ENCODE measurements at regions not wholly inside any gene's neighbourhood (a gene's known extent, or its start where the extent isn't known, plus 50 kb on each side); places are given as distances from the start of the nearest gene placed in this dataset.

- 88 to 89% methylated on average over 3 of the region's 3 CpGs for WGBS, 2 donors
- intact Hi-C loops (cut with DNase I), result no loop called here
- no peaks in the 10 kb centered on the region for H3K4me1 ChIP-seq (ENCODE audit: control insufficient read depth in 1 of 2, insufficient read depth in 2 of 2, low read length in 2 of 2)
- no peaks in the 10 kb centered on the region for H3K27me3 ChIP-seq (ENCODE audit: control insufficient read depth in 1 of 2, insufficient read depth in 2 of 2, low read length in 1 of 2)
- no peak for ATAC-seq (ENCODE audit: low FRiP score)
- no peak for DNase-seq
- H3K36me3 ChIP-seq (ENCODE audit: control insufficient read depth in 1 of 2, insufficient read depth in 2 of 2, low read length in 1 of 2), result no peaks in the 10 kb centered on the region
- no peak overlapping the region for H3K4me3 ChIP-seq (ENCODE audit: low read length in 2 of 2)
- H3K27ac ChIP-seq (ENCODE audit: low read depth in 1 of 2, low read length in 2 of 2), result no peak overlapping the region
- H3K9me3 ChIP-seq (ENCODE audit: control insufficient read depth, low read length), result no peaks in the 10 kb centered on the region
Measured at GRCh38 chr12:83660727-83661358, 974.1 kb downstream of the TMTC2 start.

- WGBS, 2 donors, result 75 to 89% methylated on average over 2 of the region's 2 CpGs
- no peak for ATAC-seq (ENCODE audit: low FRiP score)
- no peak for DNase-seq
- H3K4me3 ChIP-seq (ENCODE audit: low read length in 2 of 2), result no peak overlapping the region
- no peaks in the 10 kb centered on the region for H3K36me3 ChIP-seq (ENCODE audit: control insufficient read depth in 1 of 2, insufficient read depth in 2 of 2, low read length in 1 of 2)
- intact Hi-C loops (cut with DNase I), result no loop called here
- no peaks in the 10 kb centered on the region for H3K27me3 ChIP-seq (ENCODE audit: control insufficient read depth in 1 of 2, insufficient read depth in 2 of 2, low read length in 1 of 2)
- H3K27ac ChIP-seq (ENCODE audit: low read depth in 1 of 2, low read length in 2 of 2), result no peak overlapping the region
- no peaks in the 10 kb centered on the region for H3K9me3 ChIP-seq (ENCODE audit: control insufficient read depth, low read length)
- H3K4me1 ChIP-seq (ENCODE audit: control insufficient read depth in 1 of 2, insufficient read depth in 2 of 2, low read length in 2 of 2), result no peaks in the 10 kb centered on the region
Measured at GRCh38 chr12:83659321-83659720, 972.6 kb downstream of the TMTC2 start.

GRCh38 chr12:83656004-83656403, 969.3 kb downstream of the TMTC2 start:
- no peaks in the 10 kb centered on the region for H3K36me3 ChIP-seq (ENCODE audit: control insufficient read depth in 1 of 2, insufficient read depth in 2 of 2, low read length in 1 of 2)
- no peak for ATAC-seq (ENCODE audit: low FRiP score)

GRCh38 chr12:83642205-83642604, 955.5 kb downstream of the TMTC2 start:
- Histone ChIP-seq H3K27me3 (ENCODE audit: control insufficient read depth in 1 of 2, insufficient read depth in 2 of 2, low read length in 1 of 2) (no peaks in the 10 kb centered on the region), H3K36me3 (ENCODE audit: control insufficient read depth in 1 of 2, insufficient read depth in 2 of 2, low read length in 1 of 2) (no peaks in the 10 kb centered on the region), H3K4me3 (ENCODE audit: low read length in 2 of 2) (no peak overlapping the region), H3K4me1 (ENCODE audit: control insufficient read depth in 1 of 2, insufficient read depth in 2 of 2, low read length in 2 of 2) (no peaks in the 10 kb centered on the region), H3K27ac (ENCODE audit: low read depth in 1 of 2, low read length in 2 of 2) (no peak overlapping the region), H3K9me3 (ENCODE audit: control insufficient read depth, low read length) (no peaks in the 10 kb centered on the region)
- 90 to 94% methylated on average over 3 of the region's 3 CpGs for WGBS, 2 donors
- ATAC-seq (ENCODE audit: low FRiP score) (no peak), DNase-seq (no peak)
- intact Hi-C loops (cut with DNase I), result no loop called here

More at GRCh38 chr12:83656004-83656403, 969.3 kb downstream of the TMTC2 start:
- Histone ChIP-seq H3K4me3 (ENCODE audit: low read length in 2 of 2) (no peak overlapping the region), H3K27ac (ENCODE audit: low read depth in 1 of 2, low read length in 2 of 2) (no peak overlapping the region), H3K27me3 (ENCODE audit: control insufficient read depth in 1 of 2, insufficient read depth in 2 of 2, low read length in 1 of 2) (no peaks in the 10 kb centered on the region), H3K4me1 (ENCODE audit: control insufficient read depth in 1 of 2, insufficient read depth in 2 of 2, low read length in 2 of 2) (no peaks in the 10 kb centered on the region), H3K9me3 (ENCODE audit: control insufficient read depth, low read length) (no peaks in the 10 kb centered on the region)
- 55 to 57% methylated on average over 2 of the region's 2 CpGs for WGBS, 2 donors
- no peak for DNase-seq
- intact Hi-C loops (cut with DNase I), result no loop called here

GRCh38 chr12:83641789-83642188, 955.1 kb downstream of the TMTC2 start:
- ATAC-seq (ENCODE audit: low FRiP score) (no peak), DNase-seq (no peak)
- H3K36me3 ChIP-seq (ENCODE audit: control insufficient read depth in 1 of 2, insufficient read depth in 2 of 2, low read length in 1 of 2), result no peaks in the 10 kb centered on the region
- no peaks in the 10 kb centered on the region for H3K27me3 ChIP-seq (ENCODE audit: control insufficient read depth in 1 of 2, insufficient read depth in 2 of 2, low read length in 1 of 2)
- H3K27ac ChIP-seq (ENCODE audit: low read depth in 1 of 2, low read length in 2 of 2), result no peak overlapping the region
- no peaks in the 10 kb centered on the region for H3K4me1 ChIP-seq (ENCODE audit: control insufficient read depth in 1 of 2, insufficient read depth in 2 of 2, low read length in 2 of 2)
- WGBS, 2 donors, result 96 to 98% methylated on average over 3 of the region's 3 CpGs
- no peaks in the 10 kb centered on the region for H3K9me3 ChIP-seq (ENCODE audit: control insufficient read depth, low read length)
- no peak overlapping the region for H3K4me3 ChIP-seq (ENCODE audit: low read length in 2 of 2)
- intact Hi-C loops (cut with DNase I), result no loop called here

- no peaks in the 10 kb centered on the region for H3K9me3 ChIP-seq (ENCODE audit: control insufficient read depth, low read length)
- H3K4me3 ChIP-seq (ENCODE audit: low read length in 2 of 2), result no peak overlapping the region
- ATAC-seq (ENCODE audit: low FRiP score) (no peak), DNase-seq (no peak)
- 53 to 54% methylated on average over 4 of the region's 4 CpGs for WGBS, 2 donors
- intact Hi-C loops (cut with DNase I), result no loop called here
- H3K4me1 ChIP-seq (ENCODE audit: control insufficient read depth in 1 of 2, insufficient read depth in 2 of 2, low read length in 2 of 2), result no peaks in the 10 kb centered on the region
- H3K27ac ChIP-seq (ENCODE audit: low read depth in 1 of 2, low read length in 2 of 2), result no peak overlapping the region
- no peaks in the 10 kb centered on the region for H3K36me3 ChIP-seq (ENCODE audit: control insufficient read depth in 1 of 2, insufficient read depth in 2 of 2, low read length in 1 of 2)
- H3K27me3 ChIP-seq (ENCODE audit: control insufficient read depth in 1 of 2, insufficient read depth in 2 of 2, low read length in 1 of 2), result no peaks in the 10 kb centered on the region
Measured at GRCh38 chr12:83634726-83635267, 948.1 kb downstream of the TMTC2 start.

GRCh38 chr12:83630526-83630925, 943.8 kb downstream of the TMTC2 start:
- WGBS, 2 donors, result 4 to 16% methylated on average over 1 of the region's 1 CpG
- DNase-seq (no peak), ATAC-seq (ENCODE audit: low FRiP score) (no peak)
- Histone ChIP-seq H3K9me3 (ENCODE audit: control insufficient read depth, low read length) (no peaks in the 10 kb centered on the region), H3K4me1 (ENCODE audit: control insufficient read depth in 1 of 2, insufficient read depth in 2 of 2, low read length in 2 of 2) (no peaks in the 10 kb centered on the region), H3K27ac (ENCODE audit: low read depth in 1 of 2, low read length in 2 of 2) (no peak overlapping the region), H3K36me3 (ENCODE audit: control insufficient read depth in 1 of 2, insufficient read depth in 2 of 2, low read length in 1 of 2) (no peaks in the 10 kb centered on the region), H3K27me3 (ENCODE audit: control insufficient read depth in 1 of 2, insufficient read depth in 2 of 2, low read length in 1 of 2) (no peaks in the 10 kb centered on the region), H3K4me3 (ENCODE audit: low read length in 2 of 2) (no peak overlapping the region)
- intact Hi-C loops (cut with DNase I), result no loop called here

- no peak for DNase-seq
- no peak for ATAC-seq (ENCODE audit: low FRiP score)
- H3K9me3 ChIP-seq (ENCODE audit: control insufficient read depth, low read length), result no peaks in the 10 kb centered on the region
- no peak overlapping the region for H3K4me3 ChIP-seq (ENCODE audit: low read length in 2 of 2)
- no peaks in the 10 kb centered on the region for H3K36me3 ChIP-seq (ENCODE audit: control insufficient read depth in 1 of 2, insufficient read depth in 2 of 2, low read length in 1 of 2)
- no peaks in the 10 kb centered on the region for H3K27me3 ChIP-seq (ENCODE audit: control insufficient read depth in 1 of 2, insufficient read depth in 2 of 2, low read length in 1 of 2)
- WGBS, 2 donors, result 59 to 67% methylated on average over 3 of the region's 3 CpGs
- no peak overlapping the region for H3K27ac ChIP-seq (ENCODE audit: low read depth in 1 of 2, low read length in 2 of 2)
- intact Hi-C loops (cut with DNase I), result no loop called here
- H3K4me1 ChIP-seq (ENCODE audit: control insufficient read depth in 1 of 2, insufficient read depth in 2 of 2, low read length in 2 of 2), result no peaks in the 10 kb centered on the region
Measured at GRCh38 chr12:83629931-83630330, 943.2 kb downstream of the TMTC2 start.

GRCh38 chr12:83622205-83622604, 935.5 kb downstream of the TMTC2 start:
- DNase-seq (no peak), ATAC-seq (ENCODE audit: low FRiP score) (no peak)
- intact Hi-C loops (cut with DNase I), result no loop called here
- H3K4me1 ChIP-seq (ENCODE audit: control insufficient read depth in 1 of 2, insufficient read depth in 2 of 2, low read length in 2 of 2), result no peaks in the 10 kb centered on the region
- H3K4me3 ChIP-seq (ENCODE audit: low read length in 2 of 2), result no peak overlapping the region
- no peaks in the 10 kb centered on the region for H3K27me3 ChIP-seq (ENCODE audit: control insufficient read depth in 1 of 2, insufficient read depth in 2 of 2, low read length in 1 of 2)
- H3K27ac ChIP-seq (ENCODE audit: low read depth in 1 of 2, low read length in 2 of 2), result no peak overlapping the region
- no peaks in the 10 kb centered on the region for H3K36me3 ChIP-seq (ENCODE audit: control insufficient read depth in 1 of 2, insufficient read depth in 2 of 2, low read length in 1 of 2)
- no peaks in the 10 kb centered on the region for H3K9me3 ChIP-seq (ENCODE audit: control insufficient read depth, low read length)
- WGBS, 2 donors, result 40 to 42% methylated on average over 1 of the region's 1 CpG
